Kidney (tissue), 13 donors: ENCODE measurements at regions not wholly inside any gene's neighbourhood (a gene's known extent, or its start where the extent isn't known, plus 50 kb on each side); places are given as distances from the start of the nearest gene placed in this dataset.
A peak's percentile ranks its signal among the peaks of the same experiment; 100 is the strongest.

Experiments used
- DNase-seq, 5 donors: peaks; one replicate each; pipeline ENCODE4 v3.0.0-alpha.2; 2013 to 2020
- FAIRE-seq: peaks from 2 replicates; lab custom pipeline; 2012; peaks lifted over from hg19 to GRCh38; lab: Jason Lieb, UNC
- H3K27ac ChIP-seq, 2 donors: one replicate each; pipeline ENCODE4 v1.7.0; 2013; ENCODE audit warnings: low read depth in 2 of 2, low read length in 2 of 2, inconsistent platforms in 1 of 2
- H3K27me3 ChIP-seq: one replicate; pipeline ENCODE4 v1.7.1; 2013; ENCODE audit warnings: low read length, inconsistent platforms; ENCODE audit not compliant: control insufficient read depth, insufficient read depth
- H3K36me3 ChIP-seq, 3 donors: one replicate each; pipeline versions ENCODE4 v1.7.0 to v1.7.1; 2013; ENCODE audit warnings: low read length in 3 of 3, control low read depth in 1 of 3, inconsistent platforms in 1 of 3; ENCODE audit not compliant: insufficient read depth in 3 of 3, control insufficient read depth in 2 of 3
- H3K4me1 ChIP-seq, 3 donors: one replicate each; pipeline versions ENCODE4 v1.7.0 to v1.7.1; 2013; ENCODE audit warnings: low read length in 3 of 3, inconsistent platforms in 1 of 3, low read depth in 1 of 3; ENCODE audit not compliant: control insufficient read depth in 2 of 3, insufficient read depth in 2 of 3
- H3K4me3 ChIP-seq, 3 donors: one replicate each; pipeline versions ENCODE4 v1.7.0 to v1.8.1; 2013; ENCODE audit warnings: low read length in 3 of 3, control low read depth in 1 of 3, inconsistent platforms in 1 of 3
- H3K9ac ChIP-seq, 3 donors: one replicate each; pipeline versions ENCODE4 v1.7.0 to v1.7.1; 2013; ENCODE audit warnings: low read length in 3 of 3, control low read depth in 1 of 3, inconsistent platforms in 1 of 3
- H3K9me3 ChIP-seq, 3 donors: one replicate each; pipeline versions ENCODE4 v1.7.0 to v1.7.1; 2013; ENCODE audit warnings: low read length in 3 of 3, control low read depth in 1 of 3, inconsistent platforms in 1 of 3; ENCODE audit not compliant: control insufficient read depth in 2 of 3, insufficient read depth in 1 of 3
- CTCF ChIP-seq: IDR thresholded peaks from 3 replicates; pipeline ENCODE4 v1.5.1; 2012; ENCODE audit warnings: mild to moderate bottlenecking, moderate library complexity, borderline replicate concordance; ENCODE audit not compliant: insufficient read depth; ENCODE audit errors: extremely low read depth
- intact Hi-C: fragments of 100-400 bp; cut with DNase I; formaldehyde crosslinking; loops from one replicate; pipeline ENCODE4 v1.11.1; 2022
- donor health status: control.
- donor health status: control.
- donor health status: control.
- donor health status: control.
- donor health status: control.
- donor health status: DM: yes; HTN: yes; CAD: no.
- donor health status: Normal renal cell carcinoma (clear cell type).

GRCh38 chrX:9144701-9145241 is 110.8 kb upstream of the FAM9B start:
- no peak for FAIRE-seq
- H3K27ac ChIP-seq: no peak overlapping the region
- H3K27me3 ChIP-seq: peaks cover 4% of the 10 kb centered on the region
- intact Hi-C loops: no loop called here
- H3K9me3 ChIP-seq: no peaks in the 10 kb centered on the region
- no peaks in the 10 kb centered on the region for H3K36me3 ChIP-seq
- DNase-seq: peak in 3 of 5 donors; percentile 21 to 46 (median 45)
- H3K4me1 ChIP-seq: no peaks in the 10 kb centered on the region
- no peak for TF ChIP-seq CTCF
- H3K4me3 ChIP-seq: no peak overlapping the region
- H3K9ac ChIP-seq: no peak overlapping the region

GRCh38 chrX:9146657-9147056 is 112.7 kb upstream of the FAM9B start:
- FAIRE-seq: no peak
- H3K9ac ChIP-seq: no peak overlapping the region
- H3K36me3 ChIP-seq: no peaks in the 10 kb centered on the region
- no peak overlapping the region for H3K4me3 ChIP-seq
- peaks cover 4% of the 10 kb centered on the region for H3K27me3 ChIP-seq
- no peak for TF ChIP-seq CTCF
- H3K4me1 ChIP-seq: no peaks in the 10 kb centered on the region
- no peaks in the 10 kb centered on the region for H3K9me3 ChIP-seq
- H3K27ac ChIP-seq: no peak overlapping the region
- DNase-seq: no peak
- intact Hi-C loops: no loop called here

DNA sequence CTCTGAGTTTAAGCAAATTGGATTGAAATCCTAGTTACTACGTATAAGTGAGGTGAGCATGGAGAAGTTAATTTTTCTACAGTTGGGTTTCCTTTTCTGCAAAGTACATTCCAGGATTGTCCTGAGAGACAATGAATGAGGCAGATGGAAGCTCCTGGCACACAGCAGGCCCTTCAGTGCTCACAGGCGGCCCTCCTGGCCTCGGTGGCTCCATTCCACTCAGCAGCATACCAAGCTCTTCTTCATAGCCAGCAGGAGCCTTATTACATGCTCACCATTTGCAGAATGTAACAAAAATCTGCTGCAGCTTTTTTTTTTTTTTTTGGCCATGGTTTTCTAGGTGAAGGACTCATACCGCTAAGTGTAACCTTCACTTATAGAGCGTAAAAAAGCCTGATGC is 113.2 kb upstream of the FAM9B start:
- FAIRE-seq: no peak
- Histone ChIP-seq H3K27me3 (peaks cover 4% of the 10 kb centered on the region), H3K4me3 (no peak overlapping the region), H3K27ac (no peak overlapping the region), H3K4me1 (no peaks in the 10 kb centered on the region), H3K36me3 (no peaks in the 10 kb centered on the region), H3K9me3 (no peaks in the 10 kb centered on the region), H3K9ac (no peak overlapping the region)
- DNase-seq: no peak
- TF ChIP-seq CTCF: no peak
- intact Hi-C loops: no loop called here

- Histone ChIP-seq H3K4me1 (no peaks in the 10 kb centered on the region), H3K27ac (no peak overlapping the region), H3K27me3 (peaks cover 4% of the 10 kb centered on the region), H3K9me3 (no peaks in the 10 kb centered on the region), H3K4me3 (no peak overlapping the region), H3K9ac (no peak overlapping the region), H3K36me3 (no peaks in the 10 kb centered on the region)
- intact Hi-C loops: no loop called here
- TF ChIP-seq CTCF: no peak
- FAIRE-seq (no peak), DNase-seq (peak in 3 of 5 donors; percentile 27 to 59 (median 54))
Measured at GRCh38 chrX:9147726-9148125, 113.8 kb upstream of the FAM9B start.
